ENCODE measurements at regions not wholly inside any gene's neighbourhood (a gene's known extent, or its start where the extent isn't known, plus 50 kb on each side); places are given as distances from the start of the nearest gene placed in this dataset.

DNA sequence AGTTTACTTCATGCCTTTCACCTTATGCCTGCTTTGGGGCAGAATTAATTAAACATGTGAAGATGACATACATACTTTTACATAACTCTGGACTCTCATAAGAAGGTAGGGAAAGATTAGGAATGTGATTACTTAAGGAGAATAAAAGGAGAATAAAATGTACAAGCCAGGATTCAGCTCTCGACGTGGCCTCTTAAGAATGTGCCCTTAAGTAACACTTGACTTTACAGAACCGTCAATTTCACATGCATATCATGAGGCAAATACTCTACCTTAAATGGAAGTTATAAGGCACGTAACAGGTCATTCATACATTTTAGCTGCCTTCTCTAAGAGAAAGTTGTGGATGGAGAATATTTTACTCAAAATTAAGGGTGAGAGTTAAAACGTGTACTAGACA lies 263.7 kb upstream of the LMCD1 start:
- TF ChIP-seq, protein P1, sequence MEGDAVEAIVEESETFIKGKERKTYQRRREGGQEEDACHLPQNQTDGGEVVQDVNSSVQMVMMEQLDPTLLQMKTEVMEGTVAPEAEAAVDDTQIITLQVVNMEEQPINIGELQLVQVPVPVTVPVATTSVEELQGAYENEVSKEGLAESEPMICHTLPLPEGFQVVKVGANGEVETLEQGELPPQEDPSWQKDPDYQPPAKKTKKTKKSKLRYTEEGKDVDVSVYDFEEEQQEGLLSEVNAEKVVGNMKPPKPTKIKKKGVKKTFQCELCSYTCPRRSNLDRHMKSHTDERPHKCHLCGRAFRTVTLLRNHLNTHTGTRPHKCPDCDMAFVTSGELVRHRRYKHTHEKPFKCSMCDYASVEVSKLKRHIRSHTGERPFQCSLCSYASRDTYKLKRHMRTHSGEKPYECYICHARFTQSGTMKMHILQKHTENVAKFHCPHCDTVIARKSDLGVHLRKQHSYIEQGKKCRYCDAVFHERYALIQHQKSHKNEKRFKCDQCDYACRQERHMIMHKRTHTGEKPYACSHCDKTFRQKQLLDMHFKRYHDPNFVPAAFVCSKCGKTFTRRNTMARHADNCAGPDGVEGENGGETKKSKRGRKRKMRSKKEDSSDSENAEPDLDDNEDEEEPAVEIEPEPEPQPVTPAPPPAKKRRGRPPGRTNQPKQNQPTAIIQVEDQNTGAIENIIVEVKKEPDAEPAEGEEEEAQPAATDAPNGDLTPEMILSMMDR (conservative IDR thresholded peaks at IDR 0.05; ENCODE audit: low read depth, low read length), result no peak
- no peak for TF ChIP-seq EZH2 (IDR thresholded peaks at IDR 0.05; ENCODE audit: borderline replicate concordance, low read depth, low read length, poor library complexity, severe bottlenecking)

Measured in A673 (cell line).